ENCODE measurements at regions not wholly inside any gene's neighbourhood (a gene's known extent, or its start where the extent isn't known, plus 50 kb on each side); places are given as distances from the start of the nearest gene placed in this dataset.

GRCh38 chr2:17043173-17043572 lies 377.5 kb upstream of the CYRIA start:
- ChIA-PET POLR2A (no interaction called here), CTCF (no interaction called here)
- H3K27me3 ChIP-seq (ENCODE audit: control insufficient read depth, insufficient read depth, low read length), result no peaks in the 10 kb centered on the region
- in situ Hi-C loops (cut with HindIII; ENCODE audit: low pct_unique_long_range_greater_than_20kb, low sequenced_read_pairs) (no loop called here), intact Hi-C loops (cut with micrococcal nuclease; ENCODE audit: unreplicated experiment) (no loop called here)
- H3K36me3 ChIP-seq (ENCODE audit: control insufficient read depth, insufficient read depth, low read length), result no peaks in the 10 kb centered on the region
- no peak overlapping the region for H3K4me3 ChIP-seq (ENCODE audit: low read depth in 2 of 2, low read length in 2 of 2)
- DNase-seq (ENCODE audit: low read depth, low spot score), result no peak
- ATAC-seq, result no peak
- H3K27ac ChIP-seq (ENCODE audit: low read length), result no peak overlapping the region
- H3K4me1 ChIP-seq (ENCODE audit: control insufficient read depth, insufficient read depth, low read length), result no peaks in the 10 kb centered on the region
- TF ChIP-seq CTCF (IDR thresholded peaks at IDR 0.05) (no peak), REST (IDR thresholded peaks at IDR 0.05; ENCODE audit: insufficient read depth in 1 of 2, low read depth in 2 of 2, low read length in 1 of 2) (no peak), POLR2AphosphoS5 (IDR thresholded peaks at IDR 0.05; ENCODE audit: low read depth, low read length) (no peak), TCF7L2 (IDR thresholded peaks at IDR 0.05; ENCODE audit: low read depth, low read length) (no peak), SIN3A (IDR thresholded peaks at IDR 0.05; ENCODE audit: borderline replicate concordance, insufficient read depth, low read depth, low read length) (no peak)
- 0 out of 2 replicates have a peak, but pooled peaks cover 2% of the 10 kb centered on the region for H3K9me3 ChIP-seq (ENCODE audit: control insufficient read depth, insufficient read depth, low read depth, low read length)
- BruUV-seq (replicated peaks), result no TSS peak

GRCh38 chr2:17036361-17036760 lies 370.7 kb upstream of the CYRIA start:
- in situ Hi-C loops (cut with HindIII; ENCODE audit: low pct_unique_long_range_greater_than_20kb, low sequenced_read_pairs), result no loop called here
- TF ChIP-seq REST (IDR thresholded peaks at IDR 0.05; ENCODE audit: insufficient read depth in 1 of 2, low read depth in 2 of 2, low read length in 1 of 2) (no peak), CTCF (IDR thresholded peaks at IDR 0.05) (no peak), SIN3A (IDR thresholded peaks at IDR 0.05; ENCODE audit: borderline replicate concordance, insufficient read depth, low read depth, low read length) (no peak), POLR2AphosphoS5 (IDR thresholded peaks at IDR 0.05; ENCODE audit: low read depth, low read length) (no peak), TCF7L2 (IDR thresholded peaks at IDR 0.05; ENCODE audit: low read depth, low read length) (no peak)
- ATAC-seq (no peak), DNase-seq (ENCODE audit: low read depth, low spot score) (no peak)
- Histone ChIP-seq H3K36me3 (ENCODE audit: control insufficient read depth, insufficient read depth, low read length) (no peaks in the 10 kb centered on the region), H3K27me3 (ENCODE audit: control insufficient read depth, insufficient read depth, low read length) (no peaks in the 10 kb centered on the region), H3K4me1 (ENCODE audit: control insufficient read depth, insufficient read depth, low read length) (no peaks in the 10 kb centered on the region), H3K27ac (ENCODE audit: low read length) (no peak overlapping the region), H3K4me3 (ENCODE audit: low read depth in 2 of 2, low read length in 2 of 2) (no peak overlapping the region), H3K9me3 (ENCODE audit: control insufficient read depth, insufficient read depth, low read depth, low read length) (no peaks in the 10 kb centered on the region)
- CTCF ChIA-PET, result no interaction called here
- intact Hi-C loops (cut with micrococcal nuclease; ENCODE audit: unreplicated experiment), result no loop called here
- no TSS peak for BruUV-seq (replicated peaks)
- POLR2A ChIA-PET, result no interaction called here

Measured in Panc1 (cell line).